ENCODE measurements at regions not wholly inside any gene's neighbourhood (a gene's known extent, or its start where the extent isn't known, plus 50 kb on each side); places are given as distances from the start of the nearest gene placed in this dataset.

DNA sequence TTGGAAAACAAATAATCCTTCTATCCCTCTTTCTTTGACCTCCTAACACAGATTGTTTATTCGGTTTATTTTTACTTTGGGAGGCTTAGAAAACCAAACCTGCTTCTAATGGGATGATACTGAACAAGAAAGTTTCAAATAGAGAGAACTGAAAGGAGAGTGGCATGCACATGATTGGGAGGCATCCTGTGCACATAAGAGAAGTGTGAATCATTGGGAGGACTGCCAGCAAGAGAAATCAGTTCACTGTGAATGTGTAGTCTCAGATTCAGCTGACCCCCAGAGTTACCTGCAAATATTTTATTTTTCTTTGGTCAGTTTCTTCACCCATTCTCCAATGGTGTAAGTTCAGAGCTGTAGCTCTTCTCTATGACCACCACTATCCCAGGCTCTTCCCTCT lies 1363.2 kb upstream of the ACVR2A start:
- Mint-ChIP-seq H3K4me1 (ENCODE audit: low read depth) (peaks cover 31% of the 10 kb centered on the region), H3K4me3 (ENCODE audit: low read depth) (no peak overlapping the region), H3K27ac (no peak overlapping the region), H3K36me3 (ENCODE audit: insufficient read depth) (no peaks in the 10 kb centered on the region), H3K27me3 (no peaks in the 10 kb centered on the region), H3K9me3 (ENCODE audit: low read depth) (peaks cover 6% of the 10 kb centered on the region)
- TF ChIP-seq, protein P1, sequence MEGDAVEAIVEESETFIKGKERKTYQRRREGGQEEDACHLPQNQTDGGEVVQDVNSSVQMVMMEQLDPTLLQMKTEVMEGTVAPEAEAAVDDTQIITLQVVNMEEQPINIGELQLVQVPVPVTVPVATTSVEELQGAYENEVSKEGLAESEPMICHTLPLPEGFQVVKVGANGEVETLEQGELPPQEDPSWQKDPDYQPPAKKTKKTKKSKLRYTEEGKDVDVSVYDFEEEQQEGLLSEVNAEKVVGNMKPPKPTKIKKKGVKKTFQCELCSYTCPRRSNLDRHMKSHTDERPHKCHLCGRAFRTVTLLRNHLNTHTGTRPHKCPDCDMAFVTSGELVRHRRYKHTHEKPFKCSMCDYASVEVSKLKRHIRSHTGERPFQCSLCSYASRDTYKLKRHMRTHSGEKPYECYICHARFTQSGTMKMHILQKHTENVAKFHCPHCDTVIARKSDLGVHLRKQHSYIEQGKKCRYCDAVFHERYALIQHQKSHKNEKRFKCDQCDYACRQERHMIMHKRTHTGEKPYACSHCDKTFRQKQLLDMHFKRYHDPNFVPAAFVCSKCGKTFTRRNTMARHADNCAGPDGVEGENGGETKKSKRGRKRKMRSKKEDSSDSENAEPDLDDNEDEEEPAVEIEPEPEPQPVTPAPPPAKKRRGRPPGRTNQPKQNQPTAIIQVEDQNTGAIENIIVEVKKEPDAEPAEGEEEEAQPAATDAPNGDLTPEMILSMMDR (IDR thresholded peaks at IDR 0.05; ENCODE audit: unreplicated experiment): no peak
- no peak for DNase-seq (ENCODE audit: low spot score, unreplicated experiment)

DNA sequence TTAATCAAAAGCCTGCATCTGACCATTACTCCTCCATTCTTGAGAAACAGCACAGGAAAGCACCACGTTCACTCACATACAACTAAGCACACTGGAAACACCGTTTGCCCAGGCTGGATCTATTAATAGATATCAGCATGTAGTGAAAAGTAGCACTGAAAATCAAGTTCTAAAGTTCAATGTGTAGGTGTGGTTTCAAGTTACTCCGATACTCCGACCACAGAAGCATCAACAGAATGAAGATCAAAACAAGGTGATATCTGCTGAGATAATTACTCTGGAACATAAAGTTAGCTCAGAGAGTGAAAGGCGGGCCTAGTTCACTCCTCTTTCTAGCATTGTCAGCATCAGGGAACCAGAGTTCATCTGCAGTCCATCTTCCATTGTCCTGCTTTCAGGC lies 1367.4 kb upstream of the ACVR2A start:
- Mint-ChIP-seq H3K9me3 (ENCODE audit: low read depth) (no peaks in the 10 kb centered on the region), H3K36me3 (ENCODE audit: insufficient read depth) (no peaks in the 10 kb centered on the region), H3K27ac (no peak overlapping the region), H3K4me3 (ENCODE audit: low read depth) (no peak overlapping the region), H3K27me3 (no peaks in the 10 kb centered on the region), H3K4me1 (ENCODE audit: low read depth) (peaks cover 36% of the 10 kb centered on the region)
- no peak for DNase-seq (ENCODE audit: low spot score, unreplicated experiment)
- TF ChIP-seq, protein P1 (IDR thresholded peaks at IDR 0.05; ENCODE audit: unreplicated experiment): no peak

DNA sequence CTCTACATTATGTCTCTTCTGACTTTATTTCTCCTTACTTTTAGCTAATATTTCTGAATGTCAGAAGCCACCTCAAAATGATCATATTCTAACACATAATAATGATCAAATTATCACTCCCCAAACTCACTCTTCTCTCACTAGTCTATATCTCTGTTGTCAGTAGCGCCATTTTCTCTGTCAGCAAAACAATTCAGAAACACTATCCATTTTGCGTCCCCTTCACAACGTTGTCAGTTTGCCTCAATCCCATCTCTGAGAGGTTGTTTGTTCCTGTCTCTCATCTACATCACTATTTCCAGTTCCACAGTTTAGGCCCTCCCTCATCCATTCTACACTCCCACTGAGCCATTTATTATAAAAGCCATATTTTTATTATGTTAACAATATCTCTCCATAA lies 1376.3 kb upstream of the ACVR2A start:
- Mint-ChIP-seq H3K4me1 (ENCODE audit: low read depth) (no peaks in the 10 kb centered on the region), H3K27me3 (no peaks in the 10 kb centered on the region), H3K4me3 (ENCODE audit: low read depth) (no peak overlapping the region), H3K36me3 (ENCODE audit: insufficient read depth) (no peaks in the 10 kb centered on the region), H3K9me3 (ENCODE audit: low read depth) (peaks cover 14% of the 10 kb centered on the region), H3K27ac (no peak overlapping the region)
- no peak for DNase-seq (ENCODE audit: low spot score, unreplicated experiment)
- TF ChIP-seq, protein P1 (IDR thresholded peaks at IDR 0.05; ENCODE audit: unreplicated experiment): no peak

DNA sequence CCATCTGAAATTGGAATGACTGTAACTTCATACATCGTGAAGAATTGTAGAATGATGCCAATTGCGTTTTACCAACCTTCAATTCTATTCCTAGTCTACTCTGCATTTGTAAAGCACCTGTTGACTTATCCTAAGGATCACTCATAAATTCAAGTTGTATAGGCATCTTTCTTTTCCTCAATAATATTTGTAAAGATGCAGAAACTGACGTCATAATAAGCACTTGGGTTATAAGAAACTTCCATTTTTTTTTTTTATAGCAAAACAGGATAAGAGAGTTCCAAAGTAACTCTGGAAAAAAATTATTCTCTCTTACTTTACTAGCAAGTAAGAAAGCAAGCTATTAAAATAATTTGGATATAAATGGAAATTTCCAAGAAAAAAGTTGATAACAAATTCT lies 1377.4 kb upstream of the ACVR2A start:
- Mint-ChIP-seq H3K4me1 (ENCODE audit: low read depth) (no peaks in the 10 kb centered on the region), H3K4me3 (ENCODE audit: low read depth) (no peak overlapping the region)

DNA sequence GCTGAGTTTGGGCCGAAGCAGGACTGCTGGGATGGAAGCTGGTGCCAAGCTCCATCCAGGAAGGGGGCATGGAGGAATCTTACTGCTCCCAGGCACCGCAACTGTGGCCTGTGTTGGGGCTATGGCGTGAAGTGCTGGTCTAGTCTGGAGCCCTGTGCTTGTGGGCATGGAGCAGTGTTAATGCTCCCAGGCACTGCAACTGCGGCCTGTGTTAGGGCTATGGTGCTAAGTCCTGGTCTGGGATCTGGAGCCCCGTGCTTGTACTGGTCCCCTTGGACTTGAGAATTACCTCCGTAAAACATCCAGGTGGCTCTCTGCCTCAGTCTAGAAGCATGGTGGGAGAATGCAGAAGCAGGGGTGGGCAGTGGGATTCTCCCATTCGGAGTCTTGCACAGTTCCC lies 1379.4 kb upstream of the ACVR2A start:
- Mint-ChIP-seq H3K4me3 (ENCODE audit: low read depth) (no peak overlapping the region), H3K27me3 (no peaks in the 10 kb centered on the region), H3K36me3 (ENCODE audit: insufficient read depth) (peaks cover 4% of the 10 kb centered on the region), H3K4me1 (ENCODE audit: low read depth) (no peaks in the 10 kb centered on the region), H3K27ac (no peak overlapping the region), H3K9me3 (ENCODE audit: low read depth) (peaks cover 38% of the 10 kb centered on the region)
- no peak for DNase-seq (ENCODE audit: low spot score, unreplicated experiment)
- TF ChIP-seq, protein P1 (IDR thresholded peaks at IDR 0.05; ENCODE audit: unreplicated experiment): no peak

More for the DNA sequence above, 1377.4 kb upstream of the ACVR2A start:
- Mint-ChIP-seq H3K27me3 (no peaks in the 10 kb centered on the region), H3K9me3 (ENCODE audit: low read depth) (peaks cover 23% of the 10 kb centered on the region), H3K36me3 (ENCODE audit: insufficient read depth) (peaks cover 3% of the 10 kb centered on the region), H3K27ac (no peak overlapping the region)
- no peak for DNase-seq (ENCODE audit: low spot score, unreplicated experiment)
- TF ChIP-seq, protein P1 (IDR thresholded peaks at IDR 0.05; ENCODE audit: unreplicated experiment): no peak

All from progenitor cell of endocrine pancreas (in vitro differentiated cells).